ACHN (cell line): ENCODE measurements at regions not wholly inside any gene's neighbourhood (a gene's known extent, or its start where the extent isn't known, plus 50 kb on each side); places are given as distances from the start of the nearest gene placed in this dataset.
"Not testable (repeated sequence)": the region's sequence is repeated elsewhere in the genome, so short reads cannot be mapped to it uniquely, and the experiment has no call there.

Experiments used
- DNase-seq: peaks from one replicate; pipeline ENCODE4 v3.0.0-alpha.2; 2015
- in situ Hi-C: cut with HindIII; loops from 2 replicates; pipeline ENCODE4 v1.10.0; 2017; ENCODE audit warnings: low sequenced_read_pairs, low pct_ligation_motif_present, low pct_unique_long_range_greater_than_20kb

- DNase-seq: no peak
- in situ Hi-C loops: no loop called here
Measured at GRCh38 chr4:160685729-160686128, 1478.1 kb downstream of the FSTL5 start.

GRCh38 chr4:160701671-160702070 is 1462.1 kb downstream of the FSTL5 start:
- in situ Hi-C loops: no loop called here
- no peak for DNase-seq

- DNase-seq: no peak
- in situ Hi-C loops: no loop called here
Measured at GRCh38 chr4:160709026-160709425, 1454.8 kb downstream of the FSTL5 start.

- no peak for DNase-seq
- in situ Hi-C loops: no loop called here
Measured at GRCh38 chr4:160709546-160709945, 1454.3 kb downstream of the FSTL5 start.

- in situ Hi-C loops: no loop called here
- DNase-seq: no peak
Measured at GRCh38 chr4:160716551-160716950, 1447.2 kb downstream of the FSTL5 start.

GRCh38 chr4:160717848-160718247 is 1446.0 kb downstream of the FSTL5 start:
- DNase-seq: no peak
- in situ Hi-C loops: no loop called here

GRCh38 chr4:160724063-160724462 is 1439.7 kb downstream of the FSTL5 start:
- in situ Hi-C loops: no loop called here
- DNase-seq: no peak

- DNase-seq: no peak
- in situ Hi-C loops: no loop called here
Measured at GRCh38 chr4:160745126-160745525, 1418.7 kb downstream of the FSTL5 start.

GRCh38 chr4:160746585-160746984 is 1417.2 kb downstream of the FSTL5 start:
- in situ Hi-C loops, DNase-seq: not testable (repeated sequence)

GRCh38 chr4:160772668-160773067 is 1391.1 kb downstream of the FSTL5 start:
- no peak for DNase-seq
- in situ Hi-C loops: no loop called here

- in situ Hi-C loops: no loop called here
- no peak for DNase-seq
Measured at GRCh38 chr4:160795216-160795615, 1368.6 kb downstream of the FSTL5 start.

GRCh38 chr4:160808174-160808573 is 1355.6 kb downstream of the FSTL5 start:
- in situ Hi-C loops: no loop called here

GRCh38 chr4:160809576-160809975 is 1354.2 kb downstream of the FSTL5 start:
- DNase-seq: no peak
- in situ Hi-C loops: no loop called here

More at GRCh38 chr4:160808174-160808573, 1355.6 kb downstream of the FSTL5 start:
- no peak for DNase-seq

GRCh38 chr4:160810424-160810823 is 1353.4 kb downstream of the FSTL5 start:
- in situ Hi-C loops: no loop called here
- no peak for DNase-seq

GRCh38 chr4:160810941-160811340 is 1352.9 kb downstream of the FSTL5 start:
- DNase-seq: no peak
- in situ Hi-C loops: no loop called here

GRCh38 chr4:160811956-160812355 is 1351.8 kb downstream of the FSTL5 start:
- in situ Hi-C loops: no loop called here
- no peak for DNase-seq

GRCh38 chr4:160814726-160815125 is 1349.1 kb downstream of the FSTL5 start:
- no peak for DNase-seq
- in situ Hi-C loops: no loop called here

- no peak for DNase-seq
- in situ Hi-C loops: no loop called here
Measured at GRCh38 chr4:160818571-160818970, 1345.2 kb downstream of the FSTL5 start.

- in situ Hi-C loops: no loop called here
- DNase-seq: no peak
Measured at GRCh38 chr4:160819791-160820190, 1344.0 kb downstream of the FSTL5 start.

- in situ Hi-C loops: no loop called here
- no peak for DNase-seq
Measured at GRCh38 chr4:160824481-160824880, 1339.3 kb downstream of the FSTL5 start.

GRCh38 chr4:160825644-160826338 is 1338.0 kb downstream of the FSTL5 start:
- no peak for DNase-seq
- in situ Hi-C loops: no loop called here
